H9 (cell line): ENCODE measurements at regions not wholly inside any gene's neighbourhood (a gene's known extent, or its start where the extent isn't known, plus 50 kb on each side); places are given as distances from the start of the nearest gene placed in this dataset.

Experiments used
- DNase-seq: peaks from one replicate; pipeline ENCODE4 v3.0.0-alpha.2; 2017
- H2AFZ ChIP-seq: one replicate; pipeline ENCODE4 v1.6.1; 2013; ENCODE audit warnings: mild to moderate bottlenecking, low read length, control low read depth, moderate library complexity
- H2AK5ac ChIP-seq: 2 replicates; pipeline ENCODE4 v1.6.1; 2013; ENCODE audit warnings: low read length, control low read depth, mixed read lengths; ENCODE audit not compliant: insufficient read length
- H2BK120ac ChIP-seq: one replicate; pipeline ENCODE4 v1.6.1; 2013; ENCODE audit warnings: low read depth, mild to moderate bottlenecking, low read length, control low read depth, inconsistent platforms; ENCODE audit not compliant: poor library complexity, severe bottlenecking
- H2BK12ac ChIP-seq: 2 replicates; pipeline ENCODE4 v1.6.1; 2013; ENCODE audit warnings: low read length, control low read depth, mixed read lengths, low read depth; ENCODE audit not compliant: insufficient read length
- H2BK15ac ChIP-seq: 2 replicates; pipeline ENCODE4 v1.6.1; 2013; ENCODE audit warnings: low read depth, low read length, control low read depth
- H2BK20ac ChIP-seq: one replicate; pipeline ENCODE4 v1.6.1; 2013; ENCODE audit warnings: low read depth, mild to moderate bottlenecking, low read length, control low read depth, inconsistent platforms; ENCODE audit not compliant: poor library complexity, severe bottlenecking
- H2BK5ac ChIP-seq: 2 replicates; pipeline ENCODE4 v1.6.1; 2013; ENCODE audit warnings: low read length, control low read depth, mixed read lengths; ENCODE audit not compliant: insufficient read length
- H3K14ac ChIP-seq: 2 replicates; pipeline ENCODE4 v1.6.1; 2013; ENCODE audit warnings: low read length, control low read depth; ENCODE audit not compliant: insufficient read depth
- H3K18ac ChIP-seq: 2 replicates; pipeline ENCODE4 v1.6.1; 2013; ENCODE audit warnings: low read depth, mild to moderate bottlenecking, mixed read lengths, low read length, control low read depth; ENCODE audit not compliant: insufficient read length
- H3K23ac ChIP-seq: 2 replicates; pipeline ENCODE4 v1.6.1; 2013; ENCODE audit warnings: low read length, control low read depth, mixed read lengths, low read depth; ENCODE audit not compliant: insufficient read length
- H3K23me2 ChIP-seq: 2 replicates; pipeline ENCODE4 v1.6.1; 2013; ENCODE audit warnings: low read depth, mild to moderate bottlenecking, mixed read lengths, low read length, control low read depth; ENCODE audit not compliant: insufficient read length, poor library complexity, severe bottlenecking
- H3K27ac ChIP-seq: 2 replicates; pipeline ENCODE4 v1.5.1; 2013; ENCODE audit warnings: low read length, control low read depth, mixed read lengths, low read depth; ENCODE audit not compliant: insufficient read length
- H3K27me3 ChIP-seq: 2 replicates; pipeline ENCODE4 v1.6.1; 2013; ENCODE audit warnings: low read length, control low read depth, inconsistent platforms; ENCODE audit not compliant: insufficient read depth
- H3K4ac ChIP-seq: 2 replicates; pipeline ENCODE4 v1.6.1; 2013; ENCODE audit warnings: low read depth, mild to moderate bottlenecking, control low read depth, inconsistent platforms, low read length, moderate library complexity
- H3K4me1 ChIP-seq: 2 replicates; pipeline ENCODE4 v1.6.1; 2013; ENCODE audit warnings: low read length, control low read depth, inconsistent platforms; ENCODE audit not compliant: insufficient read depth
- H3K4me2 ChIP-seq: 2 replicates; pipeline ENCODE4 v1.6.1; 2013; ENCODE audit warnings: low read length, control low read depth, mixed read lengths; ENCODE audit not compliant: insufficient read length, insufficient read depth
- H3K56ac ChIP-seq: 2 replicates; pipeline ENCODE4 v1.6.1; 2013; ENCODE audit warnings: low read depth, mild to moderate bottlenecking, mixed read lengths, low read length, control low read depth; ENCODE audit not compliant: insufficient read length
- H3K79me1 ChIP-seq: 2 replicates; pipeline ENCODE4 v1.6.1; 2013; ENCODE audit warnings: low read depth, mild to moderate bottlenecking, moderate library complexity, low read length, control low read depth, inconsistent platforms; ENCODE audit not compliant: insufficient read depth, poor library complexity, severe bottlenecking
- H3K79me2 ChIP-seq: 2 replicates; pipeline ENCODE4 v1.6.1; 2013; ENCODE audit warnings: low read length, control low read depth, inconsistent platforms; ENCODE audit not compliant: insufficient read depth
- H3K9ac ChIP-seq: 2 replicates; pipeline ENCODE4 v1.6.1; 2013; ENCODE audit warnings: low read length, control low read depth, mixed read lengths; ENCODE audit not compliant: insufficient read length; ENCODE audit errors: extremely low read depth
- H3K9me3 ChIP-seq: one replicate; pipeline ENCODE4 v1.6.1; 2013; ENCODE audit warnings: low read depth, low read length, inconsistent platforms; ENCODE audit not compliant: control insufficient read depth
- H3T11ph ChIP-seq: one replicate; pipeline ENCODE4 v1.6.1; 2013; ENCODE audit warnings: mild to moderate bottlenecking, low read length, control low read depth, inconsistent platforms
- H4K20me1 ChIP-seq: one replicate; pipeline ENCODE4 v1.6.1; 2013; ENCODE audit not compliant: control insufficient read depth, insufficient read length, insufficient read depth
- H4K5ac ChIP-seq: 2 replicates; pipeline ENCODE4 v1.6.1; 2013; ENCODE audit warnings: low read depth, mild to moderate bottlenecking, mixed read lengths, low read length, control low read depth; ENCODE audit not compliant: insufficient read length
- H4K8ac ChIP-seq: replicated peaks from 2 replicates; pipeline ENCODE4 v1.6.1; 2013; ENCODE audit warnings: low read length, control low read depth, mixed read lengths, low read depth; ENCODE audit not compliant: insufficient read length
- H4K91ac ChIP-seq: 2 replicates; pipeline ENCODE4 v1.6.1; 2013; ENCODE audit warnings: low read depth, mild to moderate bottlenecking, moderate library complexity, mixed read lengths, low read length, control low read depth; ENCODE audit not compliant: insufficient read length
- H3K27ac Mint-ChIP-seq, 3 experiments: 2 replicates in 2 of 3; 3 replicates in 1 of 3; pipeline ENCODE4 v1.8.0; 2020 to 2021; ENCODE audit warnings: mixed read lengths in 3 of 3, mild to moderate bottlenecking in 1 of 3, moderate library complexity in 1 of 3
- H3K27me3 Mint-ChIP-seq: 2 replicates; pipeline ENCODE4 v1.8.0; 2021; ENCODE audit warnings: low read depth, mild to moderate bottlenecking, moderate library complexity, mixed read lengths
- H3K36me3 Mint-ChIP-seq, 3 experiments: 2 replicates in 2 of 3; 3 replicates in 1 of 3; pipeline ENCODE4 v1.8.0; 2020 to 2021; ENCODE audit warnings: low read depth in 3 of 3, mixed read lengths in 3 of 3; ENCODE audit not compliant: insufficient read depth in 1 of 3
- H3K4me1 Mint-ChIP-seq, 2 experiments: 2 replicates each; pipeline ENCODE4 v1.8.0; 2020; ENCODE audit warnings: mixed read lengths in 2 of 2
- H3K4me3 Mint-ChIP-seq, 2 experiments: 2 replicates in 1 of 2; 3 replicates in 1 of 2; pipeline ENCODE4 v1.8.0; 2020 to 2021; ENCODE audit warnings: mild to moderate bottlenecking in 2 of 2, mixed read lengths in 2 of 2, moderate library complexity in 1 of 2
- H3K9me3 Mint-ChIP-seq, 2 experiments: 2 replicates in 1 of 2; 3 replicates in 1 of 2; pipeline ENCODE4 v1.8.0; 2020; ENCODE audit warnings: mild to moderate bottlenecking in 2 of 2, mixed read lengths in 2 of 2, moderate library complexity in 1 of 2
- WGBS: extraction: QIAGEN DNeasy Blood & Tissue Kit; methylation state at CpG from one replicate; pipeline ENCODE4 v1.1.7; 2013; ENCODE audit warnings: missing lambda C conversion rate, low lambda C conversion rate, mixed read lengths; ENCODE audit not compliant: insufficient read length; ENCODE audit errors: extremely low coverage; 5-methylcytosine and 5-hydroxymethylcytosine counted together
- TF ChIP-seq, protein P1 (sequence below): fragments of 200-600 bp; sonication (generic); conservative IDR thresholded peaks from 3 replicates; pipeline ENCODE4 v1.8.0; 2021; ENCODE audit warnings: antibody characterized with exemption, mild to moderate bottlenecking

GRCh38 chr11:100546714-100547113, 140.4 kb upstream of the ARHGAP42 start:
- H3K4ac ChIP-seq = no peak overlapping the region
- no peaks in the 10 kb centered on the region for H3K79me1 ChIP-seq
- H3K23ac ChIP-seq = no peak overlapping the region
- no peak overlapping the region for H3K56ac ChIP-seq
- H3K27me3 Mint-ChIP-seq = no peaks in the 10 kb centered on the region
- no peak overlapping the region for H2AK5ac ChIP-seq
- H4K20me1 ChIP-seq = no peaks in the 10 kb centered on the region
- no peak overlapping the region for H4K8ac ChIP-seq
- no peak overlapping the region for H3T11ph ChIP-seq
- peaks cover 17 to 18% of the 10 kb centered on the region in 2 experiments for H3K4me1 Mint-ChIP-seq
- no peak for DNase-seq
- no peaks in the 10 kb centered on the region for H3K79me2 ChIP-seq
- no CpG with 5 or more reads among the region's 2 CpGs for WGBS
- no peak overlapping the region for H3K4me3 Mint-ChIP-seq
- H2BK15ac ChIP-seq = no peak overlapping the region
- H2BK20ac ChIP-seq = no peak overlapping the region
- no peak overlapping the region for H2BK12ac ChIP-seq
- H2BK120ac ChIP-seq = no peak overlapping the region
- H4K91ac ChIP-seq = no peak overlapping the region
- H3K27ac ChIP-seq = no peak overlapping the region
- H3K27me3 ChIP-seq = no peaks in the 10 kb centered on the region
- no peak overlapping the region for H3K14ac ChIP-seq
- no peak overlapping the region for H3K18ac ChIP-seq
- H3K9ac ChIP-seq = no peak overlapping the region
- H3K4me2 ChIP-seq = no peak overlapping the region
- 0 out of 2 replicates have a peak, but pooled peaks cover 2% of the 10 kb centered on the region for H3K4me1 ChIP-seq
- no peaks in the 10 kb centered on the region for H3K23me2 ChIP-seq
- no peak overlapping the region for H4K5ac ChIP-seq
- no peak overlapping the region for H2AFZ ChIP-seq
- no peaks in the 10 kb centered on the region for H3K9me3 ChIP-seq
- H3K27ac Mint-ChIP-seq = no peak overlapping the region
- peaks cover 0 to 6% (median 0%) of the 10 kb centered on the region in 3 experiments; a peak in 3 of 7 replicates for H3K36me3 Mint-ChIP-seq
- H3K9me3 Mint-ChIP-seq = 0 out of 5 replicates have a peak, but pooled peaks cover 0 to 2% of the 10 kb centered on the region in 2 experiments
- TF ChIP-seq, protein P1, sequence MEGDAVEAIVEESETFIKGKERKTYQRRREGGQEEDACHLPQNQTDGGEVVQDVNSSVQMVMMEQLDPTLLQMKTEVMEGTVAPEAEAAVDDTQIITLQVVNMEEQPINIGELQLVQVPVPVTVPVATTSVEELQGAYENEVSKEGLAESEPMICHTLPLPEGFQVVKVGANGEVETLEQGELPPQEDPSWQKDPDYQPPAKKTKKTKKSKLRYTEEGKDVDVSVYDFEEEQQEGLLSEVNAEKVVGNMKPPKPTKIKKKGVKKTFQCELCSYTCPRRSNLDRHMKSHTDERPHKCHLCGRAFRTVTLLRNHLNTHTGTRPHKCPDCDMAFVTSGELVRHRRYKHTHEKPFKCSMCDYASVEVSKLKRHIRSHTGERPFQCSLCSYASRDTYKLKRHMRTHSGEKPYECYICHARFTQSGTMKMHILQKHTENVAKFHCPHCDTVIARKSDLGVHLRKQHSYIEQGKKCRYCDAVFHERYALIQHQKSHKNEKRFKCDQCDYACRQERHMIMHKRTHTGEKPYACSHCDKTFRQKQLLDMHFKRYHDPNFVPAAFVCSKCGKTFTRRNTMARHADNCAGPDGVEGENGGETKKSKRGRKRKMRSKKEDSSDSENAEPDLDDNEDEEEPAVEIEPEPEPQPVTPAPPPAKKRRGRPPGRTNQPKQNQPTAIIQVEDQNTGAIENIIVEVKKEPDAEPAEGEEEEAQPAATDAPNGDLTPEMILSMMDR = no peak
- no peak overlapping the region for H2BK5ac ChIP-seq
